ENCODE measurements at regions not wholly inside any gene's neighbourhood (a gene's known extent, or its start where the extent isn't known, plus 50 kb on each side); places are given as distances from the start of the nearest gene placed in this dataset.

GRCh38 chr5:91825618-91826017 lies 442.5 kb upstream of the ARRDC3 start:
- TF ChIP-seq CTCF (IDR thresholded peaks at IDR 0.05; ENCODE audit: extremely low read depth, low read depth, low read length), result no peak
- H3K27me3 ChIP-seq (ENCODE audit: insufficient read depth, low read length), result no peaks in the 10 kb centered on the region
- no peaks in the 10 kb centered on the region for H3K36me3 ChIP-seq (ENCODE audit: insufficient read depth, low read length)
- H2AFZ ChIP-seq (ENCODE audit: low read length), result no peak overlapping the region
- DNase-seq (ENCODE audit: insufficient read length, low spot score, missing footprints), result no peak
- no peak overlapping the region for H3K4me3 ChIP-seq (ENCODE audit: insufficient read depth, low read length)
- H3K4me1 ChIP-seq (ENCODE audit: insufficient read depth, low read length), result no peaks in the 10 kb centered on the region
- H4K20me1 ChIP-seq (ENCODE audit: insufficient read depth, low read length), result no peaks in the 10 kb centered on the region
- no peaks in the 10 kb centered on the region for H3K9me3 ChIP-seq (ENCODE audit: low read depth, low read length)
- no peak overlapping the region for H3K27ac ChIP-seq (ENCODE audit: low read depth, low read length)
- no peaks in the 10 kb centered on the region for H3K79me2 ChIP-seq (ENCODE audit: insufficient read depth, low read length)
- H3K4me2 ChIP-seq (ENCODE audit: insufficient read depth, low read length), result no peak overlapping the region

- no peaks in the 10 kb centered on the region for H3K36me3 ChIP-seq (ENCODE audit: insufficient read depth, low read length)
- H2AFZ ChIP-seq (ENCODE audit: low read length), result no peak overlapping the region
- no peaks in the 10 kb centered on the region for H4K20me1 ChIP-seq (ENCODE audit: insufficient read depth, low read length)
- TF ChIP-seq CTCF (IDR thresholded peaks at IDR 0.05; ENCODE audit: extremely low read depth, low read depth, low read length), result no peak
- DNase-seq (ENCODE audit: insufficient read length, low spot score, missing footprints), result no peak
- H3K79me2 ChIP-seq (ENCODE audit: insufficient read depth, low read length), result no peaks in the 10 kb centered on the region
- no peaks in the 10 kb centered on the region for H3K4me1 ChIP-seq (ENCODE audit: insufficient read depth, low read length)
- no peak overlapping the region for H3K4me2 ChIP-seq (ENCODE audit: insufficient read depth, low read length)
- no peaks in the 10 kb centered on the region for H3K9me3 ChIP-seq (ENCODE audit: low read depth, low read length)
- no peak overlapping the region for H3K27ac ChIP-seq (ENCODE audit: low read depth, low read length)
- H3K4me3 ChIP-seq (ENCODE audit: insufficient read depth, low read length), result no peak overlapping the region
- H3K27me3 ChIP-seq (ENCODE audit: insufficient read depth, low read length), result no peaks in the 10 kb centered on the region
These were observed 441.3 kb upstream of the ARRDC3 start for GRCh38 chr5:91824406-91824805.

- TF ChIP-seq CTCF (IDR thresholded peaks at IDR 0.05; ENCODE audit: extremely low read depth, low read depth, low read length), result no peak
- Histone ChIP-seq H2AFZ (ENCODE audit: low read length) (no peak overlapping the region), H3K79me2 (ENCODE audit: insufficient read depth, low read length) (no peaks in the 10 kb centered on the region), H3K4me3 (ENCODE audit: insufficient read depth, low read length) (no peak overlapping the region), H3K36me3 (ENCODE audit: insufficient read depth, low read length) (no peaks in the 10 kb centered on the region), H3K27ac (ENCODE audit: low read depth, low read length) (no peak overlapping the region), H3K4me1 (ENCODE audit: insufficient read depth, low read length) (no peaks in the 10 kb centered on the region), H3K9me3 (ENCODE audit: low read depth, low read length) (no peaks in the 10 kb centered on the region), H4K20me1 (ENCODE audit: insufficient read depth, low read length) (no peaks in the 10 kb centered on the region), H3K27me3 (ENCODE audit: insufficient read depth, low read length) (no peaks in the 10 kb centered on the region), H3K4me2 (ENCODE audit: insufficient read depth, low read length) (no peak overlapping the region)
- no peak for DNase-seq (ENCODE audit: insufficient read length, low spot score, missing footprints)
These were observed 437.8 kb upstream of the ARRDC3 start for GRCh38 chr5:91820874-91821273.

GRCh38 chr5:91816681-91817080 lies 433.6 kb upstream of the ARRDC3 start:
- H3K9me3 ChIP-seq (ENCODE audit: low read depth, low read length), result no peaks in the 10 kb centered on the region
- H3K4me2 ChIP-seq (ENCODE audit: insufficient read depth, low read length), result no peak overlapping the region
- no peaks in the 10 kb centered on the region for H3K4me1 ChIP-seq (ENCODE audit: insufficient read depth, low read length)
- no peak overlapping the region for H3K4me3 ChIP-seq (ENCODE audit: insufficient read depth, low read length)
- DNase-seq (ENCODE audit: insufficient read length, low spot score, missing footprints), result no peak
- H4K20me1 ChIP-seq (ENCODE audit: insufficient read depth, low read length), result no peaks in the 10 kb centered on the region
- H3K27ac ChIP-seq (ENCODE audit: low read depth, low read length), result no peak overlapping the region
- H3K27me3 ChIP-seq (ENCODE audit: insufficient read depth, low read length), result no peaks in the 10 kb centered on the region
- H3K79me2 ChIP-seq (ENCODE audit: insufficient read depth, low read length), result no peaks in the 10 kb centered on the region
- H3K36me3 ChIP-seq (ENCODE audit: insufficient read depth, low read length), result no peaks in the 10 kb centered on the region
- TF ChIP-seq CTCF (IDR thresholded peaks at IDR 0.05; ENCODE audit: extremely low read depth, low read depth, low read length), result no peak
- H2AFZ ChIP-seq (ENCODE audit: low read length), result no peak overlapping the region
